Erythroblast (primary cell): ENCODE measurements at regions not wholly inside any gene's neighbourhood (a gene's known extent, or its start where the extent isn't known, plus 50 kb on each side); places are given as distances from the start of the nearest gene placed in this dataset.
"Not testable (repeated sequence)": the region's sequence is repeated elsewhere in the genome, so short reads cannot be mapped to it uniquely, and the experiment has no call there.

Experiments used
- DNase-seq, 2 experiments: peaks; one replicate each; lab custom pipeline; 2025; lab: John Stamatoyannopoulos, UW

DNA sequence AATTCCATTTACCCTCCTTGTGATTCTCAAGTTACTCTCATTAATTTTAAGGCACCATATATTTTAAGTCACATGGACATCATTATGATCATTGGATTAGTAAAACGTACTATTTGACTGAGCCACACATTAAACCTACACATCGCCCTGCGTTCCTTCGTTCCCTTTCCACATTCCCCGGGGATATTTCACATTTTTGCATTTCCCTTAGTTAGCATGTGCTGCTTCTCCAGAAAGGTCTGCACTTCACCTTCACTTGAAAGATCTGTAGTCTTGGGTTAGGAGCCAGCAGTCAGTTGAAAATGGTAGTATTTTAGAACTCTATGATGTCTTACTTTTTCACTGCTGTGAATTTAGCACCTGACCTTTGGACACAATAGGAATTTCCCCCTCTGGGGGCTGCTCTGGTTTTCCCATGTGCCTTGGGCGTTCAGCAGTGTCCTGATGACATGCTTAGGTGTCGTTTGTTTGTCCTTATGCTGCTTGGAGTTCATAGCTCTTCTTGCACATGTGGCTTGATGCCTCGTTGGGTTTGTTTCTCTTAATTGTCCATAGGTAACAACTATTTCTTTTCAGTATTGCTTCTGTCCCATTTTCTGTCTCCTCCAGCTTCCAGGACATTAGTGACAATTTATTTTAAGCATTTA lies 56.9 kb upstream of the NBPF20 start:
- not testable (repeated sequence) for DNase-seq

DNA sequence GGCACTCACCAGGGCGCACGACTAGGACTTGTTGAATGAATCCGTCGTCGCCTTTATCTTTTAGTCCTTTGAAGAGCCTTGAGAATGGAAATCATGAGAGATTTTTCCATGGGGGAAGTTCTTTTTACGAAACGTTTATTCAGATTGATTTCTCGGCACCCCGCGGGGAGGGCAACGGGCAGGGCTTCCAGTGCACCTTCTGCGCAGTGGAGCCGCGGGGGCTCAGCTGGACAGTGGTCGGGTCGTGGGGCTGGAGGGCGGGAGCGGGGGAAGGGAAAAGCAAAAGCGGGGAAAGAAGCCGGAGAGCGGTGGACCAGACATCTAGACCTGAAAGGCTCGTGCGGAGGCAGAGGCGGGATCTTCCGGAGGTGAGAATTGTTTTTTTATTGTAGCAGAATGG lies 50.6 kb upstream of the NBPF20 start:
- not testable (repeated sequence) for DNase-seq

- DNase-seq, result peak in 1 of 2 experiments; percentile 4
These were observed 50.0 kb upstream of the NBPF20 start for GRCh38 chr1:145475369-145475915.
